SK-N-SH treated with all-trans-retinoic acid at 6 μM for 48 hours (cell line): ENCODE measurements at regions not wholly inside any gene's neighbourhood (a gene's known extent, or its start where the extent isn't known, plus 50 kb on each side); places are given as distances from the start of the nearest gene placed in this dataset.

ENCODE experiments used
- ATAC-seq: fragments of 200-7000 bp; cut with Tn5 transposase; 3 replicates; pipeline ENCODE4 v1.9.1; 2020; ENCODE audit warnings: mild to moderate bottlenecking, moderate library complexity
- ARNTL ChIP-seq: fragments of 450-650 bp; formaldehyde crosslinking; IDR thresholded peaks from 2 replicates; pipeline ENCODE4 v1.5.0; 2020; ENCODE audit warnings: low read depth, mild to moderate bottlenecking, moderate library complexity, borderline replicate concordance
- CREB5 ChIP-seq: fragments of 250-450 bp; sonication (Bioruptor Pico); IDR thresholded peaks from 2 replicates; pipeline ENCODE4 v1.5.1; 2020; ENCODE audit warnings: low read depth, mild to moderate bottlenecking, moderate library complexity
- CSDC2 ChIP-seq: fragments of 250-450 bp; sonication (Bioruptor Pico); IDR thresholded peaks from 2 replicates; pipeline ENCODE4 v1.5.0; 2020; ENCODE audit warnings: mild to moderate bottlenecking, moderate library complexity
- CSRNP3 ChIP-seq: fragments of 250-450 bp; sonication (Bioruptor Pico); IDR thresholded peaks from 2 replicates; pipeline ENCODE4 v1.5.1; 2021; ENCODE audit warnings: mild to moderate bottlenecking, moderate library complexity
- ESRRG ChIP-seq: fragments of 250-450 bp; sonication (Bioruptor Pico); IDR thresholded peaks from 2 replicates; pipeline ENCODE4 v1.6.1; 2021; ENCODE audit warnings: mild to moderate bottlenecking
- GLIS3 ChIP-seq: fragments of 250-450 bp; sonication (Bioruptor Pico); IDR thresholded peaks from 2 replicates; pipeline ENCODE4 v1.5.0; 2020; ENCODE audit warnings: mild to moderate bottlenecking, moderate library complexity
- ISL1 ChIP-seq: fragments of 250-450 bp; sonication (Bioruptor Pico); IDR thresholded peaks from 2 replicates; pipeline ENCODE4 v2.1.2; 2022; ENCODE audit warnings: mild to moderate bottlenecking, moderate library complexity
- OSR1 ChIP-seq: fragments of 250-450 bp; sonication (Bioruptor Pico); IDR thresholded peaks from 2 replicates; pipeline ENCODE4 v1.8.0; 2022; ENCODE audit warnings: moderate library complexity, mild to moderate bottlenecking, inconsistent platforms
- PATZ1 ChIP-seq: fragments of 250-450 bp; sonication (Bioruptor Pico); IDR thresholded peaks from 2 replicates; pipeline ENCODE4 v1.8.0; 2020; ENCODE audit warnings: mild to moderate bottlenecking, moderate library complexity, borderline replicate concordance
- POU6F1 ChIP-seq: fragments of 250-450 bp; sonication (Bioruptor Pico); IDR thresholded peaks from 2 replicates; pipeline ENCODE4 v1.8.0; 2021; ENCODE audit warnings: low read depth, mild to moderate bottlenecking, moderate library complexity, borderline replicate concordance
- PPARA ChIP-seq: fragments of 250-450 bp; sonication (Bioruptor Pico); IDR thresholded peaks from 2 replicates; pipeline ENCODE4 v1.5.0; 2020; ENCODE audit warnings: mild to moderate bottlenecking, borderline replicate concordance
- RARB ChIP-seq: fragments of 250-450 bp; sonication (Bioruptor Pico); IDR thresholded peaks from 2 replicates; pipeline ENCODE4 v1.8.0; 2021; ENCODE audit warnings: mild to moderate bottlenecking, moderate library complexity
- SNAI2 ChIP-seq: fragments of 250-450 bp; sonication (Bioruptor Pico); IDR thresholded peaks from 2 replicates; pipeline ENCODE4 v1.5.0; 2020; ENCODE audit warnings: mild to moderate bottlenecking, moderate library complexity
- TCF4 ChIP-seq: fragments of 250-450 bp; sonication (Bioruptor Pico); IDR thresholded peaks from 2 replicates; pipeline ENCODE4 v1.8.0; 2021; ENCODE audit warnings: mild to moderate bottlenecking, moderate library complexity, borderline replicate concordance
- TOX ChIP-seq: fragments of 250-450 bp; sonication (Bioruptor Pico); IDR thresholded peaks from 2 replicates; pipeline ENCODE4 v1.8.0; 2021; ENCODE audit warnings: mild to moderate bottlenecking, moderate library complexity, borderline replicate concordance
- TSHZ2 ChIP-seq: fragments of 250-450 bp; sonication (Bioruptor Pico); IDR thresholded peaks from 2 replicates; pipeline ENCODE4 v1.5.0; 2020; ENCODE audit warnings: mild to moderate bottlenecking, moderate library complexity
- ZC3H10 ChIP-seq: fragments of 250-450 bp; sonication (Bioruptor Pico); IDR thresholded peaks from 2 replicates; pipeline ENCODE4 v1.5.1; 2021; ENCODE audit warnings: mild to moderate bottlenecking, moderate library complexity
- ZFP3 ChIP-seq: fragments of 250-450 bp; sonication (Bioruptor Pico); IDR thresholded peaks from 2 replicates; pipeline ENCODE4 v1.5.0; 2020; ENCODE audit warnings: mild to moderate bottlenecking, moderate library complexity
- ZFP30 ChIP-seq: fragments of 450-650 bp; formaldehyde crosslinking; IDR thresholded peaks from 2 replicates; pipeline ENCODE4 v1.5.0; 2022; ENCODE audit warnings: mild to moderate bottlenecking, moderate library complexity
- ZNF565 ChIP-seq: fragments of 450-650 bp; formaldehyde crosslinking; conservative IDR thresholded peaks from 2 replicates; pipeline ENCODE4 v1.5.0; 2020; ENCODE audit warnings: low read depth, mild to moderate bottlenecking, moderate library complexity
- ZNF70 ChIP-seq: fragments of 450-650 bp; formaldehyde crosslinking; IDR thresholded peaks from 2 replicates; pipeline ENCODE4 v1.5.0; 2020; ENCODE audit warnings: mild to moderate bottlenecking, moderate library complexity
- ZNF8 ChIP-seq: fragments of 450-650 bp; formaldehyde crosslinking; IDR thresholded peaks from 2 replicates; pipeline ENCODE4 v1.5.0; 2020; ENCODE audit warnings: mild to moderate bottlenecking, moderate library complexity

GRCh38 chr5:71841107-71841506 is 122.0 kb downstream of the CARTPT start:
- no peak for ATAC-seq

GRCh38 chr5:71843111-71843510 is 124.0 kb downstream of the CARTPT start:
- ATAC-seq, result no peak

More at GRCh38 chr5:71841107-71841506, 122.0 kb downstream of the CARTPT start:
- no peak for TF ChIP-seq TSHZ2 (CRISPR knock-in tag)
- TF ChIP-seq ZFP30, result no peak
- TF ChIP-seq ZNF8 (CRISPR knock-in tag), result no peak
- no peak for TF ChIP-seq POU6F1 (CRISPR knock-in tag)
- TF ChIP-seq ISL1 (CRISPR knock-in tag), result no peak
- no peak for TF ChIP-seq SNAI2
- TF ChIP-seq ZFP3 (CRISPR knock-in tag), result no peak
- no peak for TF ChIP-seq TCF4
- no peak for TF ChIP-seq ZNF565
- no peak for TF ChIP-seq ZC3H10 (CRISPR knock-in tag)
- TF ChIP-seq CSDC2 (CRISPR knock-in tag), result no peak

GRCh38 chr5:71844862-71845261 is 125.8 kb downstream of the CARTPT start:
- TF ChIP-seq TCF4, result no peak
- TF ChIP-seq TSHZ2 (CRISPR knock-in tag), result no peak
- TF ChIP-seq ZNF8 (CRISPR knock-in tag), result no peak
- TF ChIP-seq RARB (CRISPR knock-in tag), result no peak
- TF ChIP-seq ZFP3 (CRISPR knock-in tag), result no peak
- no peak for TF ChIP-seq TOX (CRISPR knock-in tag)
- no peak for TF ChIP-seq GLIS3 (CRISPR knock-in tag)
- TF ChIP-seq SNAI2, result no peak
- TF ChIP-seq ESRRG, result no peak
- ATAC-seq, result no peak

More at GRCh38 chr5:71843111-71843510, 124.0 kb downstream of the CARTPT start:
- no peak for TF ChIP-seq ZNF8 (CRISPR knock-in tag)
- TF ChIP-seq ZFP3 (CRISPR knock-in tag), result no peak
- TF ChIP-seq TOX (CRISPR knock-in tag), result no peak
- no peak for TF ChIP-seq ARNTL (CRISPR knock-in tag)
- TF ChIP-seq ZC3H10 (CRISPR knock-in tag), result no peak
- no peak for TF ChIP-seq OSR1 (CRISPR knock-in tag)
- no peak for TF ChIP-seq RARB (CRISPR knock-in tag)
- TF ChIP-seq POU6F1 (CRISPR knock-in tag), result no peak
- TF ChIP-seq PPARA (CRISPR knock-in tag), result no peak

- ATAC-seq, result no peak
- no peak for TF ChIP-seq PPARA (CRISPR knock-in tag)
- TF ChIP-seq ESRRG, result no peak
- no peak for TF ChIP-seq SNAI2
- no peak for TF ChIP-seq ZC3H10 (CRISPR knock-in tag)
- TF ChIP-seq CSRNP3 (CRISPR knock-in tag), result no peak
- no peak for TF ChIP-seq ZNF70 (CRISPR knock-in tag)
- no peak for TF ChIP-seq PATZ1
- TF ChIP-seq ZNF565, result no peak
- no peak for TF ChIP-seq CREB5 (CRISPR knock-in tag)
- no peak for TF ChIP-seq ZNF8 (CRISPR knock-in tag)
Measured at GRCh38 chr5:71859515-71859914, 140.4 kb downstream of the CARTPT start.
